OCI-LY3 (cell line): ENCODE measurements at regions not wholly inside any gene's neighbourhood (a gene's known extent, or its start where the extent isn't known, plus 50 kb on each side); places are given as distances from the start of the nearest gene placed in this dataset.
A peak's percentile ranks its signal among the peaks of the same experiment; 100 is the strongest.
"Not testable (repeated sequence)": the region's sequence is repeated elsewhere in the genome, so short reads cannot be mapped to it uniquely, and the experiment has no call there.

Source experiments
- H2AFZ ChIP-seq: fragments of 200-600, 300-600 bp; shearing (Covaris generic); 2 replicates; pipeline ENCODE4 v1.6.0; 2014; ENCODE audit warnings: antibody characterized with exemption, low read depth, low read length
- H3K27ac ChIP-seq: fragments of 200-600, 300-600 bp; sonication (generic); 2 replicates; pipeline ENCODE4 v1.5.1; 2014; ENCODE audit warnings: mild to moderate bottlenecking, low read length, moderate library complexity, mixed read lengths
- H3K27me3 ChIP-seq: fragments of 200-600, 300-600 bp; sonication (generic); 2 replicates; pipeline ENCODE4 v1.6.1; 2014; ENCODE audit warnings: low read depth, low read length, mixed read lengths
- H3K36me3 ChIP-seq: fragments of 200-600, 300-600 bp; sonication (generic); replicated peaks from 2 replicates; pipeline ENCODE3; 2014; ENCODE audit warnings: low read depth, low read length, mixed read lengths
- H3K4me1 ChIP-seq: fragments of 300-600, 200-600 bp; sonication (generic); 2 replicates; pipeline ENCODE4 v1.6.1; 2014; ENCODE audit warnings: low read length, mixed read lengths
- H3K4me2 ChIP-seq: fragments of 200-600, 300-600 bp; sonication (generic); 2 replicates; pipeline ENCODE4 v1.6.1; 2014; ENCODE audit warnings: low read length, mixed read lengths
- H3K4me3 ChIP-seq: fragments of 300-600, 200-600 bp; sonication (generic); 2 replicates; pipeline ENCODE4 v1.5.1; 2014; ENCODE audit warnings: antibody characterized with exemption, mild to moderate bottlenecking, low read length, moderate library complexity
- H3K79me2 ChIP-seq: fragments of 300-600, 200-600 bp; shearing (Covaris generic); 2 replicates; pipeline ENCODE4 v1.6.1; 2014; ENCODE audit warnings: mild to moderate bottlenecking, low read length, mixed read lengths
- H3K9ac ChIP-seq: fragments of 300-600, 200-600 bp; shearing (Covaris generic); 2 replicates; pipeline ENCODE4 v1.6.0; 2014; ENCODE audit warnings: mild to moderate bottlenecking, low read length, moderate library complexity
- H3K9me3 ChIP-seq: fragments of 200-600, 300-600 bp; shearing (Covaris generic); 2 replicates; pipeline ENCODE4 v1.6.1; 2014; ENCODE audit warnings: low read length, mixed read lengths; ENCODE audit not compliant: insufficient read depth
- H4K20me1 ChIP-seq: fragments of 200-600, 300-600 bp; sonication (generic); 2 replicates; pipeline ENCODE4 v1.6.1; 2016; ENCODE audit warnings: low read length, mixed read lengths; ENCODE audit not compliant: insufficient read depth
- EZH2phosphoT487 ChIP-seq: fragments of 200-600 bp; shearing (Covaris generic); IDR thresholded peaks from 2 replicates; pipeline ENCODE4 v1.6.1; 2018; ENCODE audit warnings: antibody characterized with exemption, mixed run types, low read depth
- TF ChIP-seq, protein P1 (sequence below): fragments of 200-600, 300-600 bp; sonication (generic); IDR thresholded peaks from 2 replicates; pipeline ENCODE4 v1.5.1; 2014; ENCODE audit warnings: antibody characterized with exemption, low read length, low read depth

DNA sequence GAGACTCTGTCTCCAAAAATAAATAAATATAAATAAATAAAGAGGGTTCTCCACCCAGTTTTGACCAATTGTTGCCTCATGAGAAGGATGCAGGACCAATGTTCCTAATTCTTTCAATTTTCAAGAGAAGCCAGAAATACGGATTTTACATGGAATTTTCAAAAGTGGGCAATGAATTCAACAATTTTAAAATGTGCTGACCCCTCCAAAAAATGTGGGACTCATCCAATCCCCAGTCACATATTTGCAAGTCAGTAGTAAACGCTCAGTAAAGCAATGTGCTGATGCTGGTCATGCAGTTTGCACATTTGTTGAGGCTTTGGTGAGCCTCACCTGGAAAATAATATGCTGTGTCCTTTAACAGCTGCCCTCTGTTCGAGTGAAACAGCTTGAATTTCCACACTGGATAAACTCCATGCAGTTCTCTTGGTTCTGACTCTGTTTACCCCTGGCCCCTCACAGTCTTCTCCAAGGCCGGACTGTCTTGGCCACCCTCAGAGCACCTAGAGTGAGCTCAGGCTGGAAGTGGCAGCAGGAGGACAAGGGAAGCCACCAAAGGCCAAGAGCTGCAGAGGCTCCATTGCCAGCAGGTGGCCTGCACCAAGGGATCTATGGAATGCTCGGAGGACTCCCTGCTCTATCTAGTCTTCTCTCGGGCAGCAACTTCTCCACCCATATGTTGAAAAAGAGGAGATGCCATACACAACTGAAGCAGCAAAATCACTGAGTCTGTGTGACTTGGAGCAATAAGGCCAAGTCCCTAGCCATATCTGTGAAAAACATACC, 246.8 kb downstream of the UACA start:
- H3K4me2 ChIP-seq, result no peak overlapping the region
- H2AFZ ChIP-seq, result no peak overlapping the region
- no peaks in the 10 kb centered on the region for H4K20me1 ChIP-seq
- H3K4me1 ChIP-seq, result peaks cover 30% of the 10 kb centered on the region
- H3K27me3 ChIP-seq, result peaks cover 65% of the 10 kb centered on the region
- H3K36me3 ChIP-seq, result no peaks in the 10 kb centered on the region
- no peak overlapping the region for H3K4me3 ChIP-seq
- H3K9me3 ChIP-seq, result no peaks in the 10 kb centered on the region
- H3K27ac ChIP-seq, result no peak overlapping the region
- H3K79me2 ChIP-seq, result no peaks in the 10 kb centered on the region
- TF ChIP-seq EZH2phosphoT487, result no peak
- TF ChIP-seq, protein P1, sequence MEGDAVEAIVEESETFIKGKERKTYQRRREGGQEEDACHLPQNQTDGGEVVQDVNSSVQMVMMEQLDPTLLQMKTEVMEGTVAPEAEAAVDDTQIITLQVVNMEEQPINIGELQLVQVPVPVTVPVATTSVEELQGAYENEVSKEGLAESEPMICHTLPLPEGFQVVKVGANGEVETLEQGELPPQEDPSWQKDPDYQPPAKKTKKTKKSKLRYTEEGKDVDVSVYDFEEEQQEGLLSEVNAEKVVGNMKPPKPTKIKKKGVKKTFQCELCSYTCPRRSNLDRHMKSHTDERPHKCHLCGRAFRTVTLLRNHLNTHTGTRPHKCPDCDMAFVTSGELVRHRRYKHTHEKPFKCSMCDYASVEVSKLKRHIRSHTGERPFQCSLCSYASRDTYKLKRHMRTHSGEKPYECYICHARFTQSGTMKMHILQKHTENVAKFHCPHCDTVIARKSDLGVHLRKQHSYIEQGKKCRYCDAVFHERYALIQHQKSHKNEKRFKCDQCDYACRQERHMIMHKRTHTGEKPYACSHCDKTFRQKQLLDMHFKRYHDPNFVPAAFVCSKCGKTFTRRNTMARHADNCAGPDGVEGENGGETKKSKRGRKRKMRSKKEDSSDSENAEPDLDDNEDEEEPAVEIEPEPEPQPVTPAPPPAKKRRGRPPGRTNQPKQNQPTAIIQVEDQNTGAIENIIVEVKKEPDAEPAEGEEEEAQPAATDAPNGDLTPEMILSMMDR, result no peak
- H3K9ac ChIP-seq, result no peak overlapping the region

DNA sequence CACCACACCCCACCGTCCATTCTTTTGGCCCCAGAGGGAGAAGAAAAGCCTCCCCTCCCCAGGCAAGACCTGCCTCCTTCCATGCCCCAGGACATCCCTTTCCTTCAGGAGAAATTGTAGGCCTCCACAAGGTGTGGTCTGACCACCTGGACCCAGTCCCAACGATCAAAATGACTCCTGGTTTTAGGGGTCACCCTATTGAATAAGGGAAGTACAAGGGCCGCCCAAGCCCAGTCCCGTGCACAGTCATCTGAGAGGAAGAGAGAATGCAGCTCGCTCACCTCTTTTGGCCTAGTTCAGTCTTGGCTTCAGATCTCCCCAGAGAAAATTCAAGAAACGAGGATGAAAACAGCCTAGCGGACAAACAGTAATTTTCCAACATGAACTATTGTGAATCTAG, 249.1 kb downstream of the UACA start:
- no peak overlapping the region for H3K27ac ChIP-seq
- H3K36me3 ChIP-seq, result peaks cover 8% of the 10 kb centered on the region
- no peak overlapping the region for H3K4me2 ChIP-seq
- no peaks in the 10 kb centered on the region for H4K20me1 ChIP-seq
- H3K79me2 ChIP-seq, result no peaks in the 10 kb centered on the region
- peaks cover 14% of the 10 kb centered on the region; the same call in 1 of the 2 replicates for H3K9me3 ChIP-seq
- peaks cover 42% of the 10 kb centered on the region for H3K4me1 ChIP-seq
- H2AFZ ChIP-seq, result no peak overlapping the region
- H3K27me3 ChIP-seq, result peaks cover 42% of the 10 kb centered on the region
- TF ChIP-seq EZH2phosphoT487, result no peak
- TF ChIP-seq, protein P1, result no peak
- no peak overlapping the region for H3K9ac ChIP-seq
- H3K4me3 ChIP-seq, result no peak overlapping the region

DNA sequence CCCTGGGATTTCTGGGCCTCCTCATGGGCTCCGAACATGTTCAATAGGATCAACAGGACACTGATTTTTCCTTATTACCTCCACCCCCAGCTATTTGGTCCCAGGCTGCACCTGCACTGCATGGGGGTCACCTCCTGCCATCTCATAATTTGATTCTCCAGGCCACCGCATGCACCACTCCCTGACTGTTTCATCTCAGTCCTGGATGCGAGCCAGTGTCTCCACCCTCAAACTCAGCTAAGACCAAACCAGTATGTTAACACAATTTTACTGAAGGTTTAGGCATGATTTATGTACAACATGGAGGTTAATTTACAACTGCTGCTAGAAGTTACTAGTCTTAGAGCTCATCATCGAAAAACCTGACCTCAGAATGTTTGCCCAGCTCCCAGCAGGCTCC, 249.5 kb downstream of the UACA start:
- no peak overlapping the region for H3K4me2 ChIP-seq
- H3K9ac ChIP-seq, result no peak overlapping the region
- H3K9me3 ChIP-seq, result peaks cover 14% of the 10 kb centered on the region; the same call in 1 of the 2 replicates
- H3K27ac ChIP-seq, result no peak overlapping the region
- H3K4me1 ChIP-seq, result peaks cover 47% of the 10 kb centered on the region
- no peaks in the 10 kb centered on the region for H3K79me2 ChIP-seq
- peaks cover 8% of the 10 kb centered on the region for H3K36me3 ChIP-seq
- peaks cover 37% of the 10 kb centered on the region for H3K27me3 ChIP-seq
- no peak overlapping the region for H3K4me3 ChIP-seq
- H4K20me1 ChIP-seq, result no peaks in the 10 kb centered on the region
- no peak overlapping the region for H2AFZ ChIP-seq
- TF ChIP-seq, protein P1, result no peak
- no peak for TF ChIP-seq EZH2phosphoT487

DNA sequence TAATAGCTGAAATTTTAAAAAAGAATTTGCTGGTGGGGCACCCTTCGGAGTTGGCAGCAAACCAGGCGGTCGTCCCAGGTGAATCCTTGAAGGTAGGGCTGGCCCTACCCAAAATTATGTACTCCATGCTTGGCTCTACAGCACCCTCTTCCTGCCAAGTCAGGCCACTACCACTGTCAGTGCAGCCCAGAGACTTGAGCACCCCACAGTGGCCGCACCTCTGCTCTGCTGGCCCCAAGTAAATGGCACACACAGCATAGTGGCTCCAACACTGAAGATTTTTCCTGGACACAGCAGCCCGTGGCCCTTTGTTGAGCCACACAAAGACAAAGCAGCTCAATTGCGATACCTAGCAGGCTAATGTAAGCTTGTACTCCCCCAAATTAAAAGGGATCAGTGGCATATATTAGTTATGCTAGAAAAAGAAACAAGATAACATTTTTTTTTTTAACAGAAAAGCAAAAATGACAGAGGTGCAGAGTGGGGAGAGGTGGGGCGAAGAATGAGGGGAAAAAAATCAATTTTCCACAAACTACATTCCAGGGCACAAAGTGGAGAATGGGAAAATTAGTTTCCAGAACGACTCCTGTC, 250.5 kb downstream of the UACA start:
- H3K9me3 ChIP-seq, result peaks cover 14% of the 10 kb centered on the region; the same call in 1 of the 2 replicates
- peaks cover 8% of the 10 kb centered on the region for H3K36me3 ChIP-seq
- H4K20me1 ChIP-seq, result no peaks in the 10 kb centered on the region
- no peaks in the 10 kb centered on the region for H3K79me2 ChIP-seq
- peak overlapping the region; percentile 44; the same call in 1 of the 2 replicates for H3K27ac ChIP-seq
- no peak overlapping the region for H2AFZ ChIP-seq
- no peak overlapping the region for H3K4me3 ChIP-seq
- peaks cover 56% of the 10 kb centered on the region for H3K4me1 ChIP-seq
- H3K27me3 ChIP-seq, result peaks cover 30% of the 10 kb centered on the region
- TF ChIP-seq, protein P1, result peak; percentile 100
- TF ChIP-seq EZH2phosphoT487, result no peak
- H3K9ac ChIP-seq, result 0 out of 2 replicates have a peak overlapping the region, but pooled peaks have one; percentile 3
- peak overlapping the region; percentile 10; the same call in 1 of the 2 replicates for H3K4me2 ChIP-seq

DNA sequence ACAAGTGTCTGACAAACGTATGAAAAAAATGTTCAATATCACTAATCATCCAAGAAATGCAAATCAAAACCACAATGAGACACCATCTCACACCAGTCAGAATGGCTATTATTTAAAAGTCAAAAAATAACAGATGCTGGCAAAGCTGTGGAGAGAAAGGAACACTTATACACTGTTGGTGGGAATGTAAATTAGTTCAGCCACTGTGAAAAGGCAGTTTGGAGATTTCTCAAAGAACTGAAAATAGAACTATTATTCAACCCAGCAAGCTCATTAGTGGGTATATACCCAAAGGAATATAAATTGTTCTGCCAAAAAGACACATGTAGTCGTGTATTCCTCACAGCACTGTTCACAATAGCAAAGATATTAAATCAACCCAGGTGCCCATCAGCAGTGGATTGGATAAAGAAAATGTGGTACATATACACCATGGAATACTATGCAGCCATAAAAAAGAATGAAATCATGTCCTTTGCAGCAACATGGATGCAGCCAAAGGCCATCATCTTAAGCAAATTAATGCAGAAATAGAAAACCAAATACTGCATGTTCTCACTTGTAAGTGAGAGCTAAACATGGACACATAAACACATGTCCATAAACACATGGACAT, 251.3 kb downstream of the UACA start:
- not testable (repeated sequence) for H4K20me1 ChIP-seq, H2AFZ ChIP-seq, H3K9ac ChIP-seq, H3K4me3 ChIP-seq, H3K79me2 ChIP-seq
- Histone ChIP-seq H3K27ac (peak overlapping the region; percentile 44), H3K4me2 (peak overlapping the region; percentile 18; the same call in 1 of the 2 replicates), H3K4me1 (peaks cover 64% of the 10 kb centered on the region), H3K9me3 (peaks cover 14% of the 10 kb centered on the region; the same call in 1 of the 2 replicates), H3K27me3 (peaks cover 23% of the 10 kb centered on the region), H3K36me3 (peaks cover 10% of the 10 kb centered on the region)
